NCI-H226 (cell line): ENCODE measurements at regions not wholly inside any gene's neighbourhood (a gene's known extent, or its start where the extent isn't known, plus 50 kb on each side); places are given as distances from the start of the nearest gene placed in this dataset.
A peak's percentile ranks its signal among the peaks of the same experiment; 100 is the strongest.

Experiments used
- DNase-seq: peaks from one replicate; pipeline ENCODE4 v3.0.0-alpha.2; 2015

- peak; percentile 22 for DNase-seq
Observed at GRCh38 chr6:101226677-101227135, 166.8 kb upstream of the GRIK2 start.

GRCh38 chr6:101230866-101231265, 162.6 kb upstream of the GRIK2 start:
- DNase-seq: no peak

GRCh38 chr6:101231606-101232235, 161.8 kb upstream of the GRIK2 start:
- no peak for DNase-seq

- no peak for DNase-seq
Observed at GRCh38 chr6:101232961-101233360, 160.5 kb upstream of the GRIK2 start.

GRCh38 chr6:101236709-101237108, 156.8 kb upstream of the GRIK2 start:
- no peak for DNase-seq

GRCh38 chr6:101241442-101241841, 152.1 kb upstream of the GRIK2 start:
- no peak for DNase-seq

GRCh38 chr6:101249470-101249869, 144.0 kb upstream of the GRIK2 start:
- no peak for DNase-seq

- DNase-seq: no peak
Observed at GRCh38 chr6:101257163-101257562, 136.3 kb upstream of the GRIK2 start.

GRCh38 chr6:101259505-101259904, 134.0 kb upstream of the GRIK2 start:
- no peak for DNase-seq

GRCh38 chr6:101263596-101263995, 129.9 kb upstream of the GRIK2 start:
- no peak for DNase-seq

- DNase-seq: no peak
Observed at GRCh38 chr6:101266063-101266462, 127.4 kb upstream of the GRIK2 start.

- no peak for DNase-seq
Observed at GRCh38 chr6:101268541-101268940, 125.0 kb upstream of the GRIK2 start.

- no peak for DNase-seq
Observed at GRCh38 chr6:101275251-101275650, 118.3 kb upstream of the GRIK2 start.

- DNase-seq: no peak
Observed at GRCh38 chr6:101276066-101276465, 117.4 kb upstream of the GRIK2 start.

GRCh38 chr6:101279410-101279809, 114.1 kb upstream of the GRIK2 start:
- no peak for DNase-seq

- DNase-seq: no peak
Observed at GRCh38 chr6:101281266-101281665, 112.2 kb upstream of the GRIK2 start.

GRCh38 chr6:101284131-101284530, 109.4 kb upstream of the GRIK2 start:
- DNase-seq: no peak

- DNase-seq: no peak
Observed at GRCh38 chr6:101286146-101286545, 107.4 kb upstream of the GRIK2 start.

- no peak for DNase-seq
Observed at GRCh38 chr6:101290346-101290745, 103.2 kb upstream of the GRIK2 start.

- DNase-seq: no peak
Observed at GRCh38 chr6:101294051-101294638, 99.4 kb upstream of the GRIK2 start.

GRCh38 chr6:101294676-101295075, 98.8 kb upstream of the GRIK2 start:
- peak; percentile 33 for DNase-seq

- no peak for DNase-seq
Observed at GRCh38 chr6:101296169-101296960, 97.1 kb upstream of the GRIK2 start.

- DNase-seq: no peak
Observed at GRCh38 chr6:101302593-101302992, 90.9 kb upstream of the GRIK2 start.

- DNase-seq: no peak
Observed at GRCh38 chr6:101303495-101303894, 90.0 kb upstream of the GRIK2 start.
